ENCODE measurements at regions not wholly inside any gene's neighbourhood (a gene's known extent, or its start where the extent isn't known, plus 50 kb on each side); places are given as distances from the start of the nearest gene placed in this dataset.

GRCh38 chrX:13940671-13941070, 89.0 kb downstream of the GEMIN8 start:
- Histone ChIP-seq H3K27ac (ENCODE audit: low read length) (no peak overlapping the region), H3K36me3 (ENCODE audit: insufficient read depth, low read length) (no peaks in the 10 kb centered on the region)

DNA sequence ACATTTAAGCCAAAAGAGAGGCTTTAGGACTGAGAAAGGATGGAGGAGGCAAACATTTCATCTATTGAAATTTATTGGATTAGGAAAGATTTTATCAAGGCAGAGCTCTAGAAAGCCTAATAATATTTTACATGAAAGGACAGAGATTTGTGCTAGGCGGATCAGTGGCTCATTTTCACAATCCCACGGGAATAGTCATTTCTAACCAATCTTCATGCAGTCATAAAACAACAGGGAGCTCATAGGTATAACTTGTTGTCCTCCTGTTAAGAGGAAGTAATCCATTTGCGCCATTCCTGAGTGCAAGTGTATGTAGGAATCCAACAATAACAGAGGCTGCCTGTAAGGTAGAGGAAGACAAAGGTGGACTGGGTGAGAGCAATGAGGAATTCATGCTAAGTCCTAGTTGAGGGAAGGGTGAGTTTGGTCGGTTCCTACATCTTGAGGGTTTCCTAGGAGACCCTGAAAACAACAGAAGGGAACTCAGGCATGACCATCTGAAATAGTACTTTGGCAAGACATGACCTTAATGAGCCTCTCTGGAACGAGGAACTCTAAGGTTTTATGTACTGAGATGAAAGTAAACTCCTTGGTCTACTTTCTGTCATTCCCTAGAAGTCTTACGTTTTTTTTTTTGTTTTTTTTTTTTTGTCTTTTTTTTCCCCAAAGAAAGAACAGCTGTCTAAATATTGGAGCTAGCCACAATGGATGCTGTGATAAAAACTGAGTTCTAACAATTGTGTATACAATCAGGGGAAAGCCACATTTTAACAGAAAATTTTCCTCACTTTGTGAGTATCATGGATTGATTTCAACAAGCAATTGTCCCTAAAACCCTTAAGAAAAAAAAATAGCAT, 89.7 kb downstream of the GEMIN8 start:
- Histone ChIP-seq H3K27me3 (ENCODE audit: insufficient read depth, low read depth, low read length) (no peaks in the 10 kb centered on the region), H3K9me2 (ENCODE audit: insufficient read depth, low read length) (no peaks in the 10 kb centered on the region), H3K9me3 (ENCODE audit: low read length) (no peaks in the 10 kb centered on the region), H3K36me3 (ENCODE audit: insufficient read depth, low read length) (no peaks in the 10 kb centered on the region), H3K9ac (ENCODE audit: low read length) (no peak overlapping the region), H4K20me1 (ENCODE audit: insufficient read depth) (no peaks in the 10 kb centered on the region), H3K4me2 (ENCODE audit: low read length) (no peak overlapping the region), H3F3A (ENCODE audit: insufficient read depth, low read length, poor library complexity, severe bottlenecking) (no peaks in the 10 kb centered on the region), H3K4me3 (ENCODE audit: low read length) (no peak overlapping the region), H2AFZ (ENCODE audit: low read depth, low read length) (no peak overlapping the region), H3K79me2 (replicated peaks; ENCODE audit: insufficient read depth, low read length) (peaks cover 5% of the 10 kb centered on the region), H3K27ac (ENCODE audit: low read length) (no peak overlapping the region)
- TF ChIP-seq, protein P1, sequence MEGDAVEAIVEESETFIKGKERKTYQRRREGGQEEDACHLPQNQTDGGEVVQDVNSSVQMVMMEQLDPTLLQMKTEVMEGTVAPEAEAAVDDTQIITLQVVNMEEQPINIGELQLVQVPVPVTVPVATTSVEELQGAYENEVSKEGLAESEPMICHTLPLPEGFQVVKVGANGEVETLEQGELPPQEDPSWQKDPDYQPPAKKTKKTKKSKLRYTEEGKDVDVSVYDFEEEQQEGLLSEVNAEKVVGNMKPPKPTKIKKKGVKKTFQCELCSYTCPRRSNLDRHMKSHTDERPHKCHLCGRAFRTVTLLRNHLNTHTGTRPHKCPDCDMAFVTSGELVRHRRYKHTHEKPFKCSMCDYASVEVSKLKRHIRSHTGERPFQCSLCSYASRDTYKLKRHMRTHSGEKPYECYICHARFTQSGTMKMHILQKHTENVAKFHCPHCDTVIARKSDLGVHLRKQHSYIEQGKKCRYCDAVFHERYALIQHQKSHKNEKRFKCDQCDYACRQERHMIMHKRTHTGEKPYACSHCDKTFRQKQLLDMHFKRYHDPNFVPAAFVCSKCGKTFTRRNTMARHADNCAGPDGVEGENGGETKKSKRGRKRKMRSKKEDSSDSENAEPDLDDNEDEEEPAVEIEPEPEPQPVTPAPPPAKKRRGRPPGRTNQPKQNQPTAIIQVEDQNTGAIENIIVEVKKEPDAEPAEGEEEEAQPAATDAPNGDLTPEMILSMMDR (IDR thresholded peaks at IDR 0.05; ENCODE audit: poor library complexity, severe bottlenecking) = no peak
- TF ChIP-seq MXI1 (conservative IDR thresholded peaks at IDR 0.05; ENCODE audit: poor library complexity, severe bottlenecking) = no peak
- no peak for TF ChIP-seq EP300 (conservative IDR thresholded peaks at IDR 0.05; ENCODE audit: poor library complexity, severe bottlenecking)
- TF ChIP-seq SMC3 (conservative IDR thresholded peaks at IDR 0.05; ENCODE audit: poor library complexity) = no peak

More at GRCh38 chrX:13940671-13941070, 89.0 kb downstream of the GEMIN8 start:
- no peak overlapping the region for H3K9ac ChIP-seq (ENCODE audit: low read length)
- H3K79me2 ChIP-seq (replicated peaks; ENCODE audit: insufficient read depth, low read length) = peaks cover 4% of the 10 kb centered on the region
- no peak overlapping the region for H3K4me3 ChIP-seq (ENCODE audit: low read length)
- H2AFZ ChIP-seq (ENCODE audit: low read depth, low read length) = no peak overlapping the region
- no peaks in the 10 kb centered on the region for H3K27me3 ChIP-seq (ENCODE audit: insufficient read depth, low read depth, low read length)
- H3K9me2 ChIP-seq (ENCODE audit: insufficient read depth, low read length) = no peaks in the 10 kb centered on the region
- no peaks in the 10 kb centered on the region for H4K20me1 ChIP-seq (ENCODE audit: insufficient read depth)
- TF ChIP-seq, protein P2, sequence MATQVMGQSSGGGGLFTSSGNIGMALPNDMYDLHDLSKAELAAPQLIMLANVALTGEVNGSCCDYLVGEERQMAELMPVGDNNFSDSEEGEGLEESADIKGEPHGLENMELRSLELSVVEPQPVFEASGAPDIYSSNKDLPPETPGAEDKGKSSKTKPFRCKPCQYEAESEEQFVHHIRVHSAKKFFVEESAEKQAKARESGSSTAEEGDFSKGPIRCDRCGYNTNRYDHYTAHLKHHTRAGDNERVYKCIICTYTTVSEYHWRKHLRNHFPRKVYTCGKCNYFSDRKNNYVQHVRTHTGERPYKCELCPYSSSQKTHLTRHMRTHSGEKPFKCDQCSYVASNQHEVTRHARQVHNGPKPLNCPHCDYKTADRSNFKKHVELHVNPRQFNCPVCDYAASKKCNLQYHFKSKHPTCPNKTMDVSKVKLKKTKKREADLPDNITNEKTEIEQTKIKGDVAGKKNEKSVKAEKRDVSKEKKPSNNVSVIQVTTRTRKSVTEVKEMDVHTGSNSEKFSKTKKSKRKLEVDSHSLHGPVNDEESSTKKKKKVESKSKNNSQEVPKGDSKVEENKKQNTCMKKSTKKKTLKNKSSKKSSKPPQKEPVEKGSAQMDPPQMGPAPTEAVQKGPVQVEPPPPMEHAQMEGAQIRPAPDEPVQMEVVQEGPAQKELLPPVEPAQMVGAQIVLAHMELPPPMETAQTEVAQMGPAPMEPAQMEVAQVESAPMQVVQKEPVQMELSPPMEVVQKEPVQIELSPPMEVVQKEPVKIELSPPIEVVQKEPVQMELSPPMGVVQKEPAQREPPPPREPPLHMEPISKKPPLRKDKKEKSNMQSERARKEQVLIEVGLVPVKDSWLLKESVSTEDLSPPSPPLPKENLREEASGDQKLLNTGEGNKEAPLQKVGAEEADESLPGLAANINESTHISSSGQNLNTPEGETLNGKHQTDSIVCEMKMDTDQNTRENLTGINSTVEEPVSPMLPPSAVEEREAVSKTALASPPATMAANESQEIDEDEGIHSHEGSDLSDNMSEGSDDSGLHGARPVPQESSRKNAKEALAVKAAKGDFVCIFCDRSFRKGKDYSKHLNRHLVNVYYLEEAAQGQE (IDR thresholded peaks at IDR 0.05; ENCODE audit: borderline replicate concordance) = no peak
- TF ChIP-seq RAD21 (conservative IDR thresholded peaks at IDR 0.05) = no peak
- TF ChIP-seq SMC3 (conservative IDR thresholded peaks at IDR 0.05; ENCODE audit: poor library complexity) = no peak
- TF ChIP-seq EZH2 (IDR thresholded peaks at IDR 0.05; ENCODE audit: borderline replicate concordance, insufficient read depth, low read length, poor library complexity, severe bottlenecking) = no peak
- TF ChIP-seq, protein P1 (IDR thresholded peaks at IDR 0.05; ENCODE audit: poor library complexity, severe bottlenecking) = no peak
- no peak for TF ChIP-seq MXI1 (conservative IDR thresholded peaks at IDR 0.05; ENCODE audit: poor library complexity, severe bottlenecking)
- no peaks in the 10 kb centered on the region for H3F3A ChIP-seq (ENCODE audit: insufficient read depth, low read length, poor library complexity, severe bottlenecking)
- no peak overlapping the region for H3K4me2 ChIP-seq (ENCODE audit: low read length)
- H3K9me3 ChIP-seq (ENCODE audit: low read length) = no peaks in the 10 kb centered on the region

Data from neural cell (in vitro differentiated cells).